Esophagus muscularis mucosa (tissue), 4 donors: ENCODE measurements at regions not wholly inside any gene's neighbourhood (a gene's known extent, or its start where the extent isn't known, plus 50 kb on each side); places are given as distances from the start of the nearest gene placed in this dataset.

Source experiments
- CTCF ChIP-seq, 3 experiments: fragments of 200-600 bp in 2 of 3; fragments of 450-650 bp in 1 of 3; sonication (generic) in 2 of 3; IDR thresholded peaks; one replicate each; pipeline ENCODE4 v1.5.1; 2017 to 2019; ENCODE audit warnings: antibody characterized with exemption in 3 of 3, mild to moderate bottlenecking in 2 of 3, moderate library complexity in 1 of 3
- EP300 ChIP-seq: sonication (generic); formaldehyde crosslinking; IDR thresholded peaks from one replicate; pipeline ENCODE4 v1.6.1; 2017; ENCODE audit warnings: antibody characterized with exemption
- POLR2A ChIP-seq: fragments of 450-650 bp; IDR thresholded peaks from one replicate; pipeline ENCODE4 v1.6.1; 2017; ENCODE audit warnings: antibody characterized with exemption, moderate library complexity, mild to moderate bottlenecking, low read depth
- POLR2AphosphoS5 ChIP-seq, 2 donors: sonication (generic); formaldehyde crosslinking; IDR thresholded peaks; one replicate each; pipeline ENCODE4 v1.6.1; 2017; ENCODE audit warnings: antibody characterized with exemption in 2 of 2

GRCh38 chrX:139156356-139156755, 374.2 kb upstream of the F9 start:
- no peak for TF ChIP-seq CTCF (IDR thresholded peaks at IDR 0.05)
- no peak for TF ChIP-seq POLR2AphosphoS5 (IDR thresholded peaks at IDR 0.05)
- no peak for TF ChIP-seq POLR2A
- TF ChIP-seq EP300 = no peak
